WERI-Rb-1 (cell line): ENCODE measurements at regions not wholly inside any gene's neighbourhood (a gene's known extent, or its start where the extent isn't known, plus 50 kb on each side); places are given as distances from the start of the nearest gene placed in this dataset.

Experiments used
- DNase-seq: peaks from one replicate; pipeline ENCODE4 v3.0.0-alpha.2; 2020
- H3K27ac ChIP-seq: fragments of 250-450 bp; sonication (Bioruptor Pico); 2 replicates; pipeline ENCODE4 v1.5.1; 2020; ENCODE audit warnings: mild to moderate bottlenecking, moderate library complexity
- H3K27me3 ChIP-seq: fragments of 250-450 bp; sonication (Bioruptor Pico); 2 replicates; pipeline ENCODE4 v1.5.1; 2021; ENCODE audit warnings: mild to moderate bottlenecking, low read depth, moderate library complexity; ENCODE audit not compliant: insufficient read depth, severe bottlenecking
- H3K36me3 ChIP-seq: fragments of 250-450 bp; sonication (Bioruptor Pico); 2 replicates; pipeline ENCODE4 v1.5.1; 2020; ENCODE audit warnings: mild to moderate bottlenecking, moderate library complexity
- H3K4me3 ChIP-seq: 2 replicates; pipeline ENCODE4 v1.5.1; 2011; ENCODE audit warnings: low read depth, mild to moderate bottlenecking, control low read depth, low read length
- H3K9me3 ChIP-seq: fragments of 250-450 bp; sonication (Bioruptor Pico); 2 replicates; pipeline ENCODE4 v1.5.1; 2021; ENCODE audit warnings: mild to moderate bottlenecking, moderate library complexity; ENCODE audit not compliant: severe bottlenecking
- TF ChIP-seq, protein P1 (sequence below): IDR thresholded peaks from 2 replicates; pipeline ENCODE4 v1.5.1; 2011; ENCODE audit warnings: low read depth, mild to moderate bottlenecking, control low read depth, inconsistent platforms, low read length

GRCh38 chr2:234430871-234431270, 66.0 kb downstream of the ARL4C start:
- no peaks in the 10 kb centered on the region for H3K27me3 ChIP-seq
- H3K9me3 ChIP-seq = no peaks in the 10 kb centered on the region
- H3K36me3 ChIP-seq = no peaks in the 10 kb centered on the region
- no peak overlapping the region for H3K27ac ChIP-seq
- H3K4me3 ChIP-seq = no peak overlapping the region
- TF ChIP-seq, protein P1, sequence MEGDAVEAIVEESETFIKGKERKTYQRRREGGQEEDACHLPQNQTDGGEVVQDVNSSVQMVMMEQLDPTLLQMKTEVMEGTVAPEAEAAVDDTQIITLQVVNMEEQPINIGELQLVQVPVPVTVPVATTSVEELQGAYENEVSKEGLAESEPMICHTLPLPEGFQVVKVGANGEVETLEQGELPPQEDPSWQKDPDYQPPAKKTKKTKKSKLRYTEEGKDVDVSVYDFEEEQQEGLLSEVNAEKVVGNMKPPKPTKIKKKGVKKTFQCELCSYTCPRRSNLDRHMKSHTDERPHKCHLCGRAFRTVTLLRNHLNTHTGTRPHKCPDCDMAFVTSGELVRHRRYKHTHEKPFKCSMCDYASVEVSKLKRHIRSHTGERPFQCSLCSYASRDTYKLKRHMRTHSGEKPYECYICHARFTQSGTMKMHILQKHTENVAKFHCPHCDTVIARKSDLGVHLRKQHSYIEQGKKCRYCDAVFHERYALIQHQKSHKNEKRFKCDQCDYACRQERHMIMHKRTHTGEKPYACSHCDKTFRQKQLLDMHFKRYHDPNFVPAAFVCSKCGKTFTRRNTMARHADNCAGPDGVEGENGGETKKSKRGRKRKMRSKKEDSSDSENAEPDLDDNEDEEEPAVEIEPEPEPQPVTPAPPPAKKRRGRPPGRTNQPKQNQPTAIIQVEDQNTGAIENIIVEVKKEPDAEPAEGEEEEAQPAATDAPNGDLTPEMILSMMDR = no peak
- no peak for DNase-seq

- H3K4me3 ChIP-seq = no peak overlapping the region
- TF ChIP-seq, protein P1 = no peak
- H3K36me3 ChIP-seq = no peaks in the 10 kb centered on the region
- H3K9me3 ChIP-seq = no peaks in the 10 kb centered on the region
- no peak for DNase-seq
- no peak overlapping the region for H3K27ac ChIP-seq
- no peaks in the 10 kb centered on the region for H3K27me3 ChIP-seq
Observed at GRCh38 chr2:234429265-234429664, 67.6 kb downstream of the ARL4C start.

DNA sequence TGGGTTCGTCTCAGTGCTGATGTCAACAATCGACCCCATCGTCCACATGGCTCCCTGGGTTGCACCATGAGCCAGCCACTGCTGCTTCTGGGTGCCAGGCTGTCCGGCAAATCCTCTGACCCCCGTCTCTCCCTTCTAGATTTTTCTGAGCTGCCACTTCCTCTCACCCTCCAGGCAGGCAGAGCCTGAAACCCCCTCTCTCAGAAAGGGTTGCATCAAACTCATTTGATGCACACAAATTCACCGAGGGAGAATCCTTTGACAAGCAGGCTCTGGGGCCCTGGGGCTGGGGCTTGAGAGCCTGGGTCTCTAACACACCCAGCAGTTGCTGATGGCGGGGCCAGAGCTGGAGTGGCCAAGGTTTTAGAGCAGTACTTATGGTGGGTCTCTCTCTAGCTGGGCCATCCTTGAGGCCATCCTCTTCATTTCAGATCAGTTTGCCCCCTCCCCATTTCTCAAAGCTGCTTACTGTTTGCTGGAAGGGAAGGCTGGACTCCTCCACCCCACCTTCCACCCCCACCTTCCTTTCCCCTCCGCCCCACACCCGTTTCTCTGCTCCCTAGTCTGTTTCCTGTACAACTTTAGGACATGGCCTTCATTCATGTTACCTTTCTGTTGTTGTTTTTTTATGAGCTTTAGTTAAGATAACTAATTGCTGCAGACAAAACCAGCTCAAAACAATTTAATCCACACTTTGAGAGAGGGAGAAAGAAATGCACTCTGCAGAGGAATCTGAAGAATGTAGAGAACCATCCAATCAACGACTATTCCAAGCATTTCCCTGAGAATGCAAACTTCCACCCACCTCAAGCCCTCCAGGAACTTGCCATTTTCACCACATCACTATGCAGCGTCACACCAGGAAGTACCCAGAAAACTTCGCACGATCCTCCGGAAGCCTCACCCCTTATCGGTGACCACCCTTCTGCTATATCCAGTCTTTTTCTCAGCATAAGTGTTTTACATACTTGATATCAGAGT, 69.5 kb downstream of the ARL4C start:
- Histone ChIP-seq H3K27ac (no peak overlapping the region), H3K4me3 (no peak overlapping the region)
- no peak for DNase-seq

GRCh38 chr2:234426616-234427015, 70.3 kb downstream of the ARL4C start:
- Histone ChIP-seq H3K4me3 (no peak overlapping the region), H3K27ac (no peak overlapping the region), H3K36me3 (no peaks in the 10 kb centered on the region), H3K27me3 (no peaks in the 10 kb centered on the region), H3K9me3 (no peaks in the 10 kb centered on the region)
- no peak for DNase-seq
- TF ChIP-seq, protein P1 = no peak

More for the DNA sequence above, 69.5 kb downstream of the ARL4C start:
- H3K36me3 ChIP-seq = no peaks in the 10 kb centered on the region
- no peaks in the 10 kb centered on the region for H3K27me3 ChIP-seq
- TF ChIP-seq, protein P1 = no peak
- H3K9me3 ChIP-seq = no peaks in the 10 kb centered on the region

DNA sequence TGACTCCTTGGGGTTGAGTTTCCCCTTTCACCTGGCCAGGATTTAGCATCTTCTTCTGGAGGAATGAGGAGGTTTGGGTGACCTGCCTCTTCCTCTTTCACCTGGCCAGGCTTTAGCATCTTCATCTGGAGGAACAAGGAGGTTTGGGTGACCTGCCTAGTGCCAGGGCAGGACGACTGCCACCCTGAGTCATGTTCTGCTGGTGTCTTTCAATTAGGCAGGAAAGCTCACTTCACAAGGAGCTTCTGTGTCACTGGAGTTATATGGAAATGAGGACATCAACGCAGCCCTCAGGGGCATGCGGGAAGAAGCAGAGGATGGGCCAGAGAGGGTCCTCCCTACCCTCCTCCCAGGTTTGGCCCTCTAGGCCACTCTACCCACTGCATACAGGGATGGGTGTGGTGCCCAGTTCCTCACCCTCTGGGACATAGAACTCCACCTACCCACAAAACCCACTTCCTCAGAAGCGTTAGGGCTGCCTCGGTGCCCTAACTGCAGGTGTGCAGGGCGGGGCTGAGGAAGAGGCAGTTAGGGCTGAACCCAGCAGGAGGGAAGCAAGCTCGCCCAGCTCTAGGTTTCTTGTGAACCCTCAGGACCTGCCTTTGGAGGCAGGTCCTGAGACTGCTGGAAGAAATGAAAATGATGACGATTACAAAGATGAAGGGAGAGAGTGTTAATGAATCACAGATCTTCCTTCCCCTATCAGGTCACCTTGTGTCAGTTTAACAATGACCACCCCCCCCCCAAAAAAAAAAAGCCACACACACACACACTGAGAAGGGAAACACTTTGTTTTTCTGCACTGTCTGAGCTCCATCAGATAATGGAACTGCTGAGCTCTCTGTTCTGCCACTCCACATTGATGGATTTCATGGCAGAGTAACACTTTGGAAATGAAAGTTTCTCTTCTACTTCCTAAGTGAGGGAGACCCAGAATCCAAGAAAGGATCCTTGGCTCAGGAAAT, 71.0 kb downstream of the ARL4C start:
- Histone ChIP-seq H3K27ac (no peak overlapping the region), H3K9me3 (no peaks in the 10 kb centered on the region), H3K27me3 (no peaks in the 10 kb centered on the region), H3K4me3 (no peak overlapping the region), H3K36me3 (no peaks in the 10 kb centered on the region)
- no peak for DNase-seq
- TF ChIP-seq, protein P1 = no peak
